HepG2 (cell line): ENCODE measurements at regions not wholly inside any gene's neighbourhood (a gene's known extent, or its start where the extent isn't known, plus 50 kb on each side); places are given as distances from the start of the nearest gene placed in this dataset.
A peak's percentile ranks its signal among the peaks of the same experiment; 100 is the strongest.

ENCODE experiments used
- ARHGAP35 ChIP-seq: sonication (generic); formaldehyde crosslinking; IDR thresholded peaks from 2 replicates; pipeline ENCODE4 v1.9.0; 2022; ENCODE audit warnings: mild to moderate bottlenecking, inconsistent platforms, moderate library complexity, missing genetic modification reagents, borderline replicate concordance
- EP300 ChIP-seq, 3 experiments: sonication (generic) in 1 of 3; formaldehyde crosslinking in 1 of 3; IDR thresholded peaks; 2 replicates each; pipeline versions ENCODE4 v1.5.1 to v1.6.1; 2011 to 2020; ENCODE audit warnings: low read depth in 2 of 3, low read length in 2 of 3, borderline replicate concordance in 1 of 3, improper control_type of control experiment in 1 of 3, mild to moderate bottlenecking in 1 of 3, missing genetic modification reagents in 1 of 3, moderate library complexity in 1 of 3
- ETV5 ChIP-seq: IDR thresholded peaks from 2 replicates; pipeline ENCODE4 v1.6.1; 2018; ENCODE audit warnings: missing biosample characterization, missing genetic modification reagents, inconsistent platforms, borderline replicate concordance
- IKZF1 ChIP-seq: fragments of 450-650 bp; IDR thresholded peaks from 2 replicates; pipeline ENCODE4 v1.7.1; 2016
- JUNB ChIP-seq: sonication (generic); formaldehyde crosslinking; IDR thresholded peaks from 2 replicates; pipeline ENCODE4 v1.8.0; 2022; ENCODE audit warnings: missing genetic modification reagents, mild to moderate bottlenecking, borderline replicate concordance
- KLF9 ChIP-seq: IDR thresholded peaks from 2 replicates; pipeline ENCODE4 v1.6.1; 2016; ENCODE audit warnings: low read depth
- MTF1 ChIP-seq: sonication (generic); formaldehyde crosslinking; IDR thresholded peaks from 2 replicates; pipeline ENCODE4 v1.5.0; 2020; ENCODE audit warnings: missing genetic modification reagents
- NR2F6 ChIP-seq, 2 experiments: IDR thresholded peaks; 2 replicates each; pipeline ENCODE4 v1.6.1; 2016; ENCODE audit warnings: antibody characterized with exemption in 1 of 2, mild to moderate bottlenecking in 1 of 2
- SNAPC2 ChIP-seq: sonication (generic); formaldehyde crosslinking; IDR thresholded peaks from 2 replicates; pipeline ENCODE4 v1.8.1; 2022; ENCODE audit warnings: mild to moderate bottlenecking, missing genetic modification reagents
- STAG1 ChIP-seq: sonication (generic); formaldehyde crosslinking; IDR thresholded peaks from 2 replicates; pipeline ENCODE4 v1.4.0; 2020; ENCODE audit warnings: missing genetic modification reagents
- TCF7 ChIP-seq: sonication (generic); IDR thresholded peaks from 2 replicates; pipeline ENCODE4 v1.6.1; 2016; ENCODE audit warnings: antibody characterized with exemption, low read depth
- TEAD2 ChIP-seq: sonication (generic); formaldehyde crosslinking; IDR thresholded peaks from 2 replicates; pipeline ENCODE4 v1.9.0; 2021; ENCODE audit warnings: missing genetic modification reagents
- ZFY ChIP-seq: sonication (generic); formaldehyde crosslinking; IDR thresholded peaks from 2 replicates; pipeline ENCODE4 v1.4.0; 2020; ENCODE audit warnings: missing genetic modification reagents
- ZMYM4 ChIP-seq: sonication (generic); formaldehyde crosslinking; IDR thresholded peaks from 2 replicates; pipeline ENCODE4 v1.8.1; 2023; ENCODE audit warnings: mild to moderate bottlenecking, missing genetic modification reagents
- ZNF326 ChIP-seq: sonication (generic); formaldehyde crosslinking; IDR thresholded peaks from 2 replicates; pipeline ENCODE4 v1.4.0; 2020; ENCODE audit warnings: missing genetic modification reagents, borderline replicate concordance
- ZNF460 ChIP-seq: sonication (generic); formaldehyde crosslinking; IDR thresholded peaks from 2 replicates; pipeline ENCODE4 v1.5.1; 2020; ENCODE audit warnings: missing genetic modification reagents, mild to moderate bottlenecking, borderline replicate concordance
- ZNF496 ChIP-seq: sonication (generic); formaldehyde crosslinking; IDR thresholded peaks from 2 replicates; pipeline ENCODE4 v1.8.1; 2023; ENCODE audit warnings: mild to moderate bottlenecking, moderate library complexity, missing genetic modification reagents; ENCODE audit not compliant: insufficient replicate concordance
- ZNF644 ChIP-seq: IDR thresholded peaks from 2 replicates; pipeline ENCODE4 v1.6.1; 2016; ENCODE audit warnings: low read depth
- ZNF660 ChIP-seq: sonication (generic); formaldehyde crosslinking; IDR thresholded peaks from 2 replicates; pipeline ENCODE4 v1.5.1; 2020; ENCODE audit warnings: mild to moderate bottlenecking, low read depth, missing genetic modification reagents, borderline replicate concordance
- ZNF749 ChIP-seq: sonication (generic); formaldehyde crosslinking; IDR thresholded peaks from 2 replicates; pipeline ENCODE4 v1.8.0; 2022; ENCODE audit warnings: mild to moderate bottlenecking, missing genetic modification reagents, moderate library complexity, borderline replicate concordance
- ZSCAN20 ChIP-seq: sonication (generic); formaldehyde crosslinking; IDR thresholded peaks from 2 replicates; pipeline ENCODE4 v1.4.0; 2020; ENCODE audit warnings: missing genetic modification reagents, mild to moderate bottlenecking, borderline replicate concordance
- TF ChIP-seq, protein P1 (sequence below): sonication (generic); formaldehyde crosslinking; IDR thresholded peaks from 2 replicates; pipeline ENCODE4 v1.8.0; 2022; ENCODE audit warnings: low read depth, missing genetic modification reagents
- TF ChIP-seq, protein P2 (sequence below): sonication (generic); formaldehyde crosslinking; IDR thresholded peaks from 2 replicates; pipeline ENCODE4 v1.4.0; 2020; ENCODE audit warnings: mild to moderate bottlenecking, missing genetic modification reagents
- TF ChIP-seq, protein P3 (sequence below): IDR thresholded peaks from 2 replicates; pipeline ENCODE4 v1.4.0; 2020; ENCODE audit warnings: mild to moderate bottlenecking, missing genetic modification reagents
- TF ChIP-seq, protein P4 (sequence below): sonication (generic); formaldehyde crosslinking; IDR thresholded peaks from 2 replicates; pipeline ENCODE4 v1.5.1; 2020; ENCODE audit warnings: missing genetic modification reagents, mild to moderate bottlenecking, borderline replicate concordance

DNA sequence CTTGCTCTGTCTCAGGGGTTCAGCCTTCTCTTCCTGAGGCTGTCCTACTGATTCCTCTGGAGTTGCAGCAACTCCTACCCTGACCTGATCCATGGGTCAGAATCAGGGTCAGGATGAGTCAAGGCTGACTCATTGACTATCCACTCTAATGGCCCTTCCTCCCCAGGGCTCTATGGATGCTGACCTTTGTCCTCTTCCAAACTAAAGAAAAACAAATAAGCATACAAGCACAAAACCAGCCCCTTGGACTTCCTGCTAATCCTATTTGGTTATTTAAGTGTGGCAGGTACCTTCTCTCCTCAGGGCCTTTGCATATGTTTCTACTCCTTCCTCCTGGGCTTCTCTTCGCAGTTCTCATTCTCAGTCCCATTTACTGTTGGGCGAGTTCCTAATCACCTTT, 204.5 kb upstream of the NAV2 start (continued):
- TF ChIP-seq, protein P1, sequence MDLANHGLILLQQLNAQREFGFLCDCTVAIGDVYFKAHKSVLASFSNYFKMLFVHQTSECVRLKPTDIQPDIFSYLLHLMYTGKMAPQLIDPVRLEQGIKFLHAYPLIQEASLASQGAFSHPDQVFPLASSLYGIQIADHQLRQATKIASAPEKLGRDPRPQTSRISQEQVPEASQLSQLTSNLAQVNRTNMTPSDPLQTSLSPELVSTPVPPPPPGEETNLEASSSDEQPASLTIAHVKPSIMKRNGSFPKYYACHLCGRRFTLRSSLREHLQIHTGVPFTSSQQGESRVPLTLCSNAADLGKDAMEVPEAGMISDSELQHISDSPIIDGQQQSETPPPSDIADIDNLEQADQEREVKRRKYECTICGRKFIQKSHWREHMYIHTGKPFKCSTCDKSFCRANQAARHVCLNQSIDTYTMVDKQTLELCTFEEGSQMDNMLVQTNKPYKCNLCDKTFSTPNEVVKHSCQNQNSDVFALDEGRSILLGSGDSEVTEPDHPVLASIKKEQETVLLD (CRISPR knock-in tag): no peak
- TF ChIP-seq ZNF326 (CRISPR knock-in tag): no peak
- TF ChIP-seq MTF1 (CRISPR knock-in tag): no peak
- TF ChIP-seq JUNB: 0 out of 2 replicates have a peak, but pooled peaks have one; percentile 23
- no peak for TF ChIP-seq ZSCAN20 (CRISPR knock-in tag)
- peak; percentile 94 for TF ChIP-seq NR2F6 (IDR thresholded peaks at IDR 0.05)
- peak; percentile 95 for TF ChIP-seq NR2F6 (CRISPR knock-in tag; IDR thresholded peaks at IDR 0.05)
- TF ChIP-seq ARHGAP35 (CRISPR knock-in tag): no peak
- no peak for TF ChIP-seq ZNF749 (CRISPR knock-in tag)
- TF ChIP-seq, protein P2, sequence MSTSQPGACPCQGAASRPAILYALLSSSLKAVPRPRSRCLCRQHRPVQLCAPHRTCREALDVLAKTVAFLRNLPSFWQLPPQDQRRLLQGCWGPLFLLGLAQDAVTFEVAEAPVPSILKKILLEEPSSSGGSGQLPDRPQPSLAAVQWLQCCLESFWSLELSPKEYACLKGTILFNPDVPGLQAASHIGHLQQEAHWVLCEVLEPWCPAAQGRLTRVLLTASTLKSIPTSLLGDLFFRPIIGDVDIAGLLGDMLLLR (CRISPR knock-in tag): no peak
- peak in 1 of 2 experiments; percentile 69; a peak in 2 of 4 replicates for TF ChIP-seq EP300 (IDR thresholded peaks at IDR 0.05; ENCODE audit: low read depth in 2 of 2, low read length in 2 of 2)
- no peak for TF ChIP-seq EP300 (CRISPR knock-in tag; IDR thresholded peaks at IDR 0.05; ENCODE audit: borderline replicate concordance)
- no peak for TF ChIP-seq TCF7
- peak; percentile 75 for TF ChIP-seq ZNF644 (CRISPR knock-in tag)
- TF ChIP-seq SNAPC2 (CRISPR knock-in tag): no peak
- no peak for TF ChIP-seq KLF9 (CRISPR knock-in tag)
- TF ChIP-seq, protein P3, sequence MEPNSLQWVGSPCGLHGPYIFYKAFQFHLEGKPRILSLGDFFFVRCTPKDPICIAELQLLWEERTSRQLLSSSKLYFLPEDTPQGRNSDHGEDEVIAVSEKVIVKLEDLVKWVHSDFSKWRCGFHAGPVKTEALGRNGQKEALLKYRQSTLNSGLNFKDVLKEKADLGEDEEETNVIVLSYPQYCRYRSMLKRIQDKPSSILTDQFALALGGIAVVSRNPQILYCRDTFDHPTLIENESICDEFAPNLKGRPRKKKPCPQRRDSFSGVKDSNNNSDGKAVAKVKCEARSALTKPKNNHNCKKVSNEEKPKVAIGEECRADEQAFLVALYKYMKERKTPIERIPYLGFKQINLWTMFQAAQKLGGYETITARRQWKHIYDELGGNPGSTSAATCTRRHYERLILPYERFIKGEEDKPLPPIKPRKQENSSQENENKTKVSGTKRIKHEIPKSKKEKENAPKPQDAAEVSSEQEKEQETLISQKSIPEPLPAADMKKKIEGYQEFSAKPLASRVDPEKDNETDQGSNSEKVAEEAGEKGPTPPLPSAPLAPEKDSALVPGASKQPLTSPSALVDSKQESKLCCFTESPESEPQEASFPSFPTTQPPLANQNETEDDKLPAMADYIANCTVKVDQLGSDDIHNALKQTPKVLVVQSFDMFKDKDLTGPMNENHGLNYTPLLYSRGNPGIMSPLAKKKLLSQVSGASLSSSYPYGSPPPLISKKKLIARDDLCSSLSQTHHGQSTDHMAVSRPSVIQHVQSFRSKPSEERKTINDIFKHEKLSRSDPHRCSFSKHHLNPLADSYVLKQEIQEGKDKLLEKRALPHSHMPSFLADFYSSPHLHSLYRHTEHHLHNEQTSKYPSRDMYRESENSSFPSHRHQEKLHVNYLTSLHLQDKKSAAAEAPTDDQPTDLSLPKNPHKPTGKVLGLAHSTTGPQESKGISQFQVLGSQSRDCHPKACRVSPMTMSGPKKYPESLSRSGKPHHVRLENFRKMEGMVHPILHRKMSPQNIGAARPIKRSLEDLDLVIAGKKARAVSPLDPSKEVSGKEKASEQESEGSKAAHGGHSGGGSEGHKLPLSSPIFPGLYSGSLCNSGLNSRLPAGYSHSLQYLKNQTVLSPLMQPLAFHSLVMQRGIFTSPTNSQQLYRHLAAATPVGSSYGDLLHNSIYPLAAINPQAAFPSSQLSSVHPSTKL (CRISPR knock-in tag): peak; percentile 76
- no peak for TF ChIP-seq ZNF660 (CRISPR knock-in tag)
- no peak for TF ChIP-seq ZFY (CRISPR knock-in tag)
- TF ChIP-seq ZNF460 (CRISPR knock-in tag): no peak
- TF ChIP-seq, protein P4, sequence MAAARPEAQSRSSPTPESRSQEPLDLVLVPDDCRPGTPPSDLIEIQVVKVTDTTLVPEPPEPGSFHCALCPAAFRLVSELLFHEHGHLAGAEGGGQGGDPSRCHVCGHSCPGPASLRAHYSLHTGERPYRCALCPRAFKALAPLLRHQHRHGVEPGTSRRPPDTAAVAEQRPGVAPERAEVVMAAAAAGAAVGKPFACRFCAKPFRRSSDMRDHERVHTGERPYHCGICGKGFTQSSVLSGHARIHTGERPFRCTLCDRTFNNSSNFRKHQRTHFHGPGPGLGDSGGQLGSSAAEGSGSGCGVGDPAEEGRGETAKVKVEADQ (CRISPR knock-in tag): peak; percentile 77
- no peak for TF ChIP-seq STAG1 (CRISPR knock-in tag)
- no peak for TF ChIP-seq TEAD2 (CRISPR knock-in tag)
- peak; percentile 31; the same call in 1 of the 2 replicates for TF ChIP-seq ETV5 (CRISPR knock-in tag)
- 0 out of 2 replicates have a peak, but pooled peaks have one; percentile 17 for TF ChIP-seq ZMYM4 (CRISPR knock-in tag)
- TF ChIP-seq ZNF496 (CRISPR knock-in tag): no peak
- no peak for TF ChIP-seq IKZF1
